HEK293 (cell line): ENCODE measurements at regions not wholly inside any gene's neighbourhood (a gene's known extent, or its start where the extent isn't known, plus 50 kb on each side); places are given as distances from the start of the nearest gene placed in this dataset.

ENCODE experiments used
- CTCF ChIA-PET: fragments of 350-600 bp; formaldehyde crosslinking; extraction: SDS; loops from one replicate; lab custom pipeline; 2021; ENCODE audit warnings: antibody characterized with exemption; lab: Yijun Ruan, JAX
- POLR2A ChIA-PET: fragments of 300-600 bp; formaldehyde crosslinking; extraction: SDS; loops from one replicate; lab custom pipeline; 2020; ENCODE audit warnings: antibody characterized with exemption, inconsistent platforms; lab: Yijun Ruan, JAX
- H3K27ac ChIP-seq: fragments of 200-500 bp; sonication (Bioruptor generic); 2 replicates; pipeline ENCODE4 v1.5.1; 2014; ENCODE audit warnings: low read depth, low read length, control low read depth, inconsistent platforms; ENCODE audit errors: extremely low read depth
- H3K36me3 ChIP-seq, 2 experiments: fragments of 200-500 bp in 1 of 2; sonication (Bioruptor generic) in 1 of 2; 1 replicate in 1 of 2; 2 replicates in 1 of 2; pipeline ENCODE4 v1.5.1; 2014 to 2017; ENCODE audit warnings: inconsistent platforms in 2 of 2, low read length in 2 of 2; ENCODE audit not compliant: control insufficient read depth in 2 of 2, insufficient read depth in 1 of 2
- H3K4me1 ChIP-seq: fragments of 200-500 bp; sonication (Bioruptor generic); 2 replicates; pipeline ENCODE4 v1.5.1; 2014; ENCODE audit warnings: mild to moderate bottlenecking, low read length, inconsistent platforms; ENCODE audit not compliant: control insufficient read depth, insufficient read depth
- H3K4me3 ChIP-seq: 2 replicates; pipeline ENCODE4 v1.5.1; 2011; ENCODE audit warnings: low read depth, mild to moderate bottlenecking, control low read depth, low read length, moderate library complexity
- H3K9me3 ChIP-seq: fragments of 200-500 bp; sonication (Bioruptor generic); 2 replicates; pipeline ENCODE4 v1.5.1; 2014; ENCODE audit warnings: low read depth, low read length, inconsistent platforms; ENCODE audit not compliant: control insufficient read depth, insufficient read depth
- HOXD13 ChIP-seq: sonication (generic); formaldehyde crosslinking; IDR thresholded peaks from 2 replicates; pipeline ENCODE4 v1.8.0; 2022; ENCODE audit warnings: missing genetic modification reagents, borderline replicate concordance
- SP7 ChIP-seq: fragments of 450-650 bp; formaldehyde crosslinking; IDR thresholded peaks from 2 replicates; pipeline ENCODE4 v1.5.1; 2016; ENCODE audit warnings: missing biosample characterization, missing genetic modification characterization
- ZNF140 ChIP-seq: fragments of 450-650 bp; formaldehyde crosslinking; IDR thresholded peaks from 2 replicates; pipeline ENCODE4 v1.5.1; 2016; ENCODE audit warnings: missing biosample characterization, missing genetic modification characterization
- ZNF202 ChIP-seq: fragments of 450-650 bp; formaldehyde crosslinking; IDR thresholded peaks from 2 replicates; pipeline ENCODE4 v1.5.1; 2016; ENCODE audit warnings: missing biosample characterization, missing genetic modification characterization, borderline replicate concordance
- ZNF223 ChIP-seq: fragments of 450-650 bp; formaldehyde crosslinking; IDR thresholded peaks from 2 replicates; pipeline ENCODE4 v1.5.1; 2016; ENCODE audit warnings: missing biosample characterization, missing genetic modification characterization
- ZNF548 ChIP-seq: fragments of 450-650 bp; formaldehyde crosslinking; IDR thresholded peaks from 2 replicates; pipeline ENCODE4 v1.5.1; 2016; ENCODE audit warnings: missing biosample characterization, missing genetic modification characterization
- ZNF621 ChIP-seq: fragments of 450-650 bp; formaldehyde crosslinking; IDR thresholded peaks from 2 replicates; pipeline ENCODE4 v1.5.1; 2017; ENCODE audit warnings: missing biosample characterization, missing genetic modification characterization
- ZNF654 ChIP-seq: fragments of 450-650 bp; formaldehyde crosslinking; IDR thresholded peaks from 2 replicates; pipeline ENCODE4 v1.5.1; 2016; ENCODE audit warnings: low read depth, missing biosample characterization, missing genetic modification characterization
- ZNF664 ChIP-seq: fragments of 450-650 bp; formaldehyde crosslinking; IDR thresholded peaks from 2 replicates; pipeline ENCODE4 v1.5.1; 2016; ENCODE audit warnings: missing biosample characterization, missing genetic modification characterization
- ZNF76 ChIP-seq: fragments of 450-650 bp; formaldehyde crosslinking; IDR thresholded peaks from 2 replicates; pipeline ENCODE4; 2016; ENCODE audit warnings: low read depth, missing biosample characterization, missing genetic modification characterization, borderline replicate concordance
- TF ChIP-seq, protein P1 (sequence below): fragments of 450-650 bp; formaldehyde crosslinking; IDR thresholded peaks from 2 replicates; pipeline ENCODE4 v1.5.1; 2016; ENCODE audit warnings: missing biosample characterization, missing genetic modification characterization
- TF ChIP-seq, protein P2 (sequence below): fragments of 450-650 bp; formaldehyde crosslinking; IDR thresholded peaks from 2 replicates; pipeline ENCODE4 v1.5.1; 2016; ENCODE audit warnings: missing biosample characterization, missing genetic modification characterization
- TF ChIP-seq, protein P3 (sequence below): fragments of 450-650 bp; formaldehyde crosslinking; IDR thresholded peaks from 2 replicates; pipeline ENCODE4 v1.5.1; 2016; ENCODE audit warnings: missing biosample characterization, missing genetic modification characterization, borderline replicate concordance
- TF ChIP-seq, protein P4 (sequence below): sonication (generic); formaldehyde crosslinking; IDR thresholded peaks from 2 replicates; pipeline ENCODE4 v1.8.1; 2022; ENCODE audit warnings: mild to moderate bottlenecking, moderate library complexity, missing genetic modification reagents
- TF ChIP-seq, protein P5 (sequence below): fragments of 450-650 bp; formaldehyde crosslinking; conservative IDR thresholded peaks from 2 replicates; pipeline ENCODE4 v1.5.1; 2016; ENCODE audit warnings: low read depth, missing biosample characterization, missing genetic modification characterization
- TF ChIP-seq, protein P6 (sequence below): fragments of 450-650 bp; formaldehyde crosslinking; IDR thresholded peaks from 2 replicates; pipeline ENCODE4 v1.5.1; 2016; ENCODE audit warnings: missing biosample characterization, missing genetic modification characterization
- TF ChIP-seq, protein P7 (sequence below): fragments of 450-650 bp; formaldehyde crosslinking; IDR thresholded peaks from 2 replicates; pipeline ENCODE4 v1.5.1; 2017; ENCODE audit warnings: missing biosample characterization, missing genetic modification characterization

DNA sequence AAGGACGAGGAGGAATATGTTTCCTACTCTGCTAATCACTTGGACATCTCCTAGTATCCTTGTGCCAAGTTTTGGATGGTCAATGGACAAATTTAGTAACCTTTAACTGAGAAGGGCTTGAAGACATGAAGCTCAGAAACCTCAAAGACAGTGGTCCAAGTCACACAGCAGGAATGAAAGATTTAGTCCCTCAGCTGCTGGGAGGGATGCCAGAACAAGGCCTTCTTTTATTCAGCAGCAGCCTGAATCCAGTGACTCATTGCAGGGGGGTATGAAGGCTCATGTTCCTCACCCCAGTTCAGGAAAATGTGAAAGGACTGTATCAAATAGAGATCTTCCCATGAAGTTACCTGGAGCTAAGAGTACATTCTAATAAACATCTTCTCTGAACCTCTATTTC is 214.9 kb upstream of the UGT8 start:
- Histone ChIP-seq H3K9me3 (no peaks in the 10 kb centered on the region), H3K27ac (no peak overlapping the region)
- POLR2A ChIA-PET: no interaction called here
- TF ChIP-seq, protein P1, sequence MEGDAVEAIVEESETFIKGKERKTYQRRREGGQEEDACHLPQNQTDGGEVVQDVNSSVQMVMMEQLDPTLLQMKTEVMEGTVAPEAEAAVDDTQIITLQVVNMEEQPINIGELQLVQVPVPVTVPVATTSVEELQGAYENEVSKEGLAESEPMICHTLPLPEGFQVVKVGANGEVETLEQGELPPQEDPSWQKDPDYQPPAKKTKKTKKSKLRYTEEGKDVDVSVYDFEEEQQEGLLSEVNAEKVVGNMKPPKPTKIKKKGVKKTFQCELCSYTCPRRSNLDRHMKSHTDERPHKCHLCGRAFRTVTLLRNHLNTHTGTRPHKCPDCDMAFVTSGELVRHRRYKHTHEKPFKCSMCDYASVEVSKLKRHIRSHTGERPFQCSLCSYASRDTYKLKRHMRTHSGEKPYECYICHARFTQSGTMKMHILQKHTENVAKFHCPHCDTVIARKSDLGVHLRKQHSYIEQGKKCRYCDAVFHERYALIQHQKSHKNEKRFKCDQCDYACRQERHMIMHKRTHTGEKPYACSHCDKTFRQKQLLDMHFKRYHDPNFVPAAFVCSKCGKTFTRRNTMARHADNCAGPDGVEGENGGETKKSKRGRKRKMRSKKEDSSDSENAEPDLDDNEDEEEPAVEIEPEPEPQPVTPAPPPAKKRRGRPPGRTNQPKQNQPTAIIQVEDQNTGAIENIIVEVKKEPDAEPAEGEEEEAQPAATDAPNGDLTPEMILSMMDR (tag by site-specific recombination): no peak
- TF ChIP-seq, all 188 proteins: peak for 0
- H3K4me1 ChIP-seq: no peaks in the 10 kb centered on the region
- no peaks in the 10 kb centered on the region for H3K36me3 ChIP-seq
- CTCF ChIA-PET: interaction anchor here (0.6 to 3.8 kb wide), 3 partner anchors 269 to 989 kb away, joined by 3 to 21 read pairs (median 4); no protein-coding TSS in a partner anchor
- H3K4me3 ChIP-seq: no peak overlapping the region

DNA sequence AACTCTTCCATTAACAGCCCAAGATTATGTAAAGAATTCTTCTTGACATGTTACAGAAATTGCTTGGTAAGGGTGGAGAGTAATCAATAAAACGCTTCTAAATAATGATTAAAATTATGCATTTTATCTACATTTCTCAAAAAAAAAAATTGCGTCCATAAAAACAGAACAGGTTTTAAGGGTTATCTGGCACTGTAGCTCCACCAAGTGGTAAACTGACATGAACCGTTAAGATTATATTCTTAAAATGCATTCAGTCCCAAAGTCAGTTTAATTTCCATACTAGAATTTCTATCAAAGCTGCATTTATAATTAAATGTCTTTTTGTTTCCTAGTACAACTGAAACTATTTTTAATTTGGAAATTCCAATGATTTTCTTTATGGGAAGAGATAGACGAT is 214.0 kb upstream of the UGT8 start:
- POLR2A ChIA-PET: no interaction called here
- TF ChIP-seq, protein P2, sequence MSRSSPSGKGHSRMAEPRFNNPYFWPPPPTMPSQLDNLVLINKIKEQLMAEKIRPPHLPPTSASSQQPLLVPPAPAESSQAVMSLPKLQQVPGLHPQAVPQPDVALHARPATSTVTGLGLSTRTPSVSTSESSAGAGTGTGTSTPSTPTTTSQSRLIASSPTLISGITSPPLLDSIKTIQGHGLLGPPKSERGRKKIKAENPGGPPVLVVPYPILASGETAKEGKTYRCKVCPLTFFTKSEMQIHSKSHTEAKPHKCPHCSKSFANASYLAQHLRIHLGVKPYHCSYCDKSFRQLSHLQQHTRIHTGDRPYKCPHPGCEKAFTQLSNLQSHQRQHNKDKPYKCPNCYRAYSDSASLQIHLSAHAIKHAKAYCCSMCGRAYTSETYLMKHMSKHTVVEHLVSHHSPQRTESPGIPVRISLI (tag by site-specific recombination): peak; percentile 64; the same call in 1 of the 2 replicates
- no peak for TF ChIP-seq ZNF548
- TF ChIP-seq ZNF76: no peak
- TF ChIP-seq, protein P3, sequence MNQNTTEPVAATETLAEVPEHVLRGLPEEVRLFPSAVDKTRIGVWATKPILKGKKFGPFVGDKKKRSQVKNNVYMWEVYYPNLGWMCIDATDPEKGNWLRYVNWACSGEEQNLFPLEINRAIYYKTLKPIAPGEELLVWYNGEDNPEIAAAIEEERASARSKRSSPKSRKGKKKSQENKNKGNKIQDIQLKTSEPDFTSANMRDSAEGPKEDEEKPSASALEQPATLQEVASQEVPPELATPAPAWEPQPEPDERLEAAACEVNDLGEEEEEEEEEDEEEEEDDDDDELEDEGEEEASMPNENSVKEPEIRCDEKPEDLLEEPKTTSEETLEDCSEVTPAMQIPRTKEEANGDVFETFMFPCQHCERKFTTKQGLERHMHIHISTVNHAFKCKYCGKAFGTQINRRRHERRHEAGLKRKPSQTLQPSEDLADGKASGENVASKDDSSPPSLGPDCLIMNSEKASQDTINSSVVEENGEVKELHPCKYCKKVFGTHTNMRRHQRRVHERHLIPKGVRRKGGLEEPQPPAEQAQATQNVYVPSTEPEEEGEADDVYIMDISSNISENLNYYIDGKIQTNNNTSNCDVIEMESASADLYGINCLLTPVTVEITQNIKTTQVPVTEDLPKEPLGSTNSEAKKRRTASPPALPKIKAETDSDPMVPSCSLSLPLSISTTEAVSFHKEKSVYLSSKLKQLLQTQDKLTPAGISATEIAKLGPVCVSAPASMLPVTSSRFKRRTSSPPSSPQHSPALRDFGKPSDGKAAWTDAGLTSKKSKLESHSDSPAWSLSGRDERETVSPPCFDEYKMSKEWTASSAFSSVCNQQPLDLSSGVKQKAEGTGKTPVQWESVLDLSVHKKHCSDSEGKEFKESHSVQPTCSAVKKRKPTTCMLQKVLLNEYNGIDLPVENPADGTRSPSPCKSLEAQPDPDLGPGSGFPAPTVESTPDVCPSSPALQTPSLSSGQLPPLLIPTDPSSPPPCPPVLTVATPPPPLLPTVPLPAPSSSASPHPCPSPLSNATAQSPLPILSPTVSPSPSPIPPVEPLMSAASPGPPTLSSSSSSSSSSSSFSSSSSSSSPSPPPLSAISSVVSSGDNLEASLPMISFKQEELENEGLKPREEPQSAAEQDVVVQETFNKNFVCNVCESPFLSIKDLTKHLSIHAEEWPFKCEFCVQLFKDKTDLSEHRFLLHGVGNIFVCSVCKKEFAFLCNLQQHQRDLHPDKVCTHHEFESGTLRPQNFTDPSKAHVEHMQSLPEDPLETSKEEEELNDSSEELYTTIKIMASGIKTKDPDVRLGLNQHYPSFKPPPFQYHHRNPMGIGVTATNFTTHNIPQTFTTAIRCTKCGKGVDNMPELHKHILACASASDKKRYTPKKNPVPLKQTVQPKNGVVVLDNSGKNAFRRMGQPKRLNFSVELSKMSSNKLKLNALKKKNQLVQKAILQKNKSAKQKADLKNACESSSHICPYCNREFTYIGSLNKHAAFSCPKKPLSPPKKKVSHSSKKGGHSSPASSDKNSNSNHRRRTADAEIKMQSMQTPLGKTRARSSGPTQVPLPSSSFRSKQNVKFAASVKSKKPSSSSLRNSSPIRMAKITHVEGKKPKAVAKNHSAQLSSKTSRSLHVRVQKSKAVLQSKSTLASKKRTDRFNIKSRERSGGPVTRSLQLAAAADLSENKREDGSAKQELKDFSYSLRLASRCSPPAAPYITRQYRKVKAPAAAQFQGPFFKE (tag by site-specific recombination): no peak
- TF ChIP-seq ZNF223: no peak
- TF ChIP-seq SP7: no peak
- TF ChIP-seq ZNF202: no peak
- TF ChIP-seq, protein P4, sequence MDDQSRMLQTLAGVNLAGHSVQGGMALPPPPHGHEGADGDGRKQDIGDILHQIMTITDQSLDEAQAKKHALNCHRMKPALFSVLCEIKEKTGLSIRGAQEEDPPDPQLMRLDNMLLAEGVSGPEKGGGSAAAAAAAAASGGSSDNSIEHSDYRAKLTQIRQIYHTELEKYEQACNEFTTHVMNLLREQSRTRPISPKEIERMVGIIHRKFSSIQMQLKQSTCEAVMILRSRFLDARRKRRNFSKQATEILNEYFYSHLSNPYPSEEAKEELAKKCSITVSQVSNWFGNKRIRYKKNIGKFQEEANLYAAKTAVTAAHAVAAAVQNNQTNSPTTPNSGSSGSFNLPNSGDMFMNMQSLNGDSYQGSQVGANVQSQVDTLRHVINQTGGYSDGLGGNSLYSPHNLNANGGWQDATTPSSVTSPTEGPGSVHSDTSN (CRISPR knock-in tag): no peak
- TF ChIP-seq, protein P5, sequence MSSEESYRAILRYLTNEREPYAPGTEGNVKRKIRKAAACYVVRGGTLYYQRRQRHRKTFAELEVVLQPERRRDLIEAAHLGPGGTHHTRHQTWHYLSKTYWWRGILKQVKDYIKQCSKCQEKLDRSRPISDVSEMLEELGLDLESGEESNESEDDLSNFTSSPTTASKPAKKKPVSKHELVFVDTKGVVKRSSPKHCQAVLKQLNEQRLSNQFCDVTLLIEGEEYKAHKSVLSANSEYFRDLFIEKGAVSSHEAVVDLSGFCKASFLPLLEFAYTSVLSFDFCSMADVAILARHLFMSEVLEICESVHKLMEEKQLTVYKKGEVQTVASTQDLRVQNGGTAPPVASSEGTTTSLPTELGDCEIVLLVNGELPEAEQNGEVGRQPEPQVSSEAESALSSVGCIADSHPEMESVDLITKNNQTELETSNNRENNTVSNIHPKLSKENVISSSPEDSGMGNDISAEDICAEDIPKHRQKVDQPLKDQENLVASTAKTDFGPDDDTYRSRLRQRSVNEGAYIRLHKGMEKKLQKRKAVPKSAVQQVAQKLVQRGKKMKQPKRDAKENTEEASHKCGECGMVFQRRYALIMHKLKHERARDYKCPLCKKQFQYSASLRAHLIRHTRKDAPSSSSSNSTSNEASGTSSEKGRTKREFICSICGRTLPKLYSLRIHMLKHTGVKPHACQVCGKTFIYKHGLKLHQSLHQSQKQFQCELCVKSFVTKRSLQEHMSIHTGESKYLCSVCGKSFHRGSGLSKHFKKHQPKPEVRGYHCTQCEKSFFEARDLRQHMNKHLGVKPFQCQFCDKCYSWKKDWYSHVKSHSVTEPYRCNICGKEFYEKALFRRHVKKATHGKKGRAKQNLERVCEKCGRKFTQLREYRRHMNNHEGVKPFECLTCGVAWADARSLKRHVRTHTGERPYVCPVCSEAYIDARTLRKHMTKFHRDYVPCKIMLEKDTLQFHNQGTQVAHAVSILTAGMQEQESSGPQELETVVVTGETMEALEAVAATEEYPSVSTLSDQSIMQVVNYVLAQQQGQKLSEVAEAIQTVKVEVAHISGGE: no peak
- TF ChIP-seq ZNF621 (tag by site-specific recombination): no peak
- TF ChIP-seq, protein P6, sequence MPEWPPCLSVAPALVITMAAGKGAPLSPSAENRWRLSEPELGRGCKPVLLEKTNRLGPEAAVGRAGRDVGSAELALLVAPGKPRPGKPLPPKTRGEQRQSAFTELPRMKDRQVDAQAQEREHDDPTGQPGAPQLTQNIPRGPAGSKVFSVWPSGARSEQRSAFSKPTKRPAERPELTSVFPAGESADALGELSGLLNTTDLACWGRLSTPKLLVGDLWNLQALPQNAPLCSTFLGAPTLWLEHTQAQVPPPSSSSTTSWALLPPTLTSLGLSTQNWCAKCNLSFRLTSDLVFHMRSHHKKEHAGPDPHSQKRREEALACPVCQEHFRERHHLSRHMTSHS (tag by site-specific recombination): no peak
- no peak for TF ChIP-seq ZNF140 (tag by site-specific recombination)
- no peak for TF ChIP-seq ZNF664 (tag by site-specific recombination)
- TF ChIP-seq HOXD13 (CRISPR knock-in tag): no peak
- TF ChIP-seq, protein P7, sequence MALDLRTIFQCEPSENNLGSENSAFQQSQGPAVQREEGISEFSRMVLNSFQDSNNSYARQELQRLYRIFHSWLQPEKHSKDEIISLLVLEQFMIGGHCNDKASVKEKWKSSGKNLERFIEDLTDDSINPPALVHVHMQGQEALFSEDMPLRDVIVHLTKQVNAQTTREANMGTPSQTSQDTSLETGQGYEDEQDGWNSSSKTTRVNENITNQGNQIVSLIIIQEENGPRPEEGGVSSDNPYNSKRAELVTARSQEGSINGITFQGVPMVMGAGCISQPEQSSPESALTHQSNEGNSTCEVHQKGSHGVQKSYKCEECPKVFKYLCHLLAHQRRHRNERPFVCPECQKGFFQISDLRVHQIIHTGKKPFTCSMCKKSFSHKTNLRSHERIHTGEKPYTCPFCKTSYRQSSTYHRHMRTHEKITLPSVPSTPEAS (tag by site-specific recombination): no peak
- TF ChIP-seq ZNF654 (tag by site-specific recombination): peak; percentile 63
- Histone ChIP-seq H3K4me1 (no peaks in the 10 kb centered on the region), H3K36me3 (no peaks in the 10 kb centered on the region), H3K9me3 (no peaks in the 10 kb centered on the region), H3K27ac (no peak overlapping the region), H3K4me3 (no peak overlapping the region)
- CTCF ChIA-PET: interaction anchor here (0.6 to 3.8 kb wide), 16 partner anchors 9 to 1156 kb away, joined by 3 to 21 read pairs (median 4); no protein-coding TSS in a partner anchor
